Right lobe of liver (tissue), 6 donors: ENCODE measurements at regions not wholly inside any gene's neighbourhood (a gene's known extent, or its start where the extent isn't known, plus 50 kb on each side); places are given as distances from the start of the nearest gene placed in this dataset.

Experiments
- ATAC-seq, 4 donors: fragments of 200-7000 bp; cut with Tn5 transposase; one replicate each; pipeline ENCODE4 v1.9.1; 2020; ENCODE audit warnings: mild to moderate bottlenecking in 4 of 4, moderate library complexity in 4 of 4
- DNase-seq, 3 donors: peaks; one replicate each; pipeline ENCODE4 v3.0.0-alpha.2; 2020
- H3K27ac ChIP-seq, 3 donors: fragments of 200-600 bp; one replicate each; pipeline ENCODE4 v1.8.0; 2022
- H3K27me3 ChIP-seq, 2 donors: fragments of 200-600 bp; one replicate each; pipeline ENCODE4 v1.8.0; 2022
- H3K36me3 ChIP-seq, 4 donors: fragments of 200-600 bp; sonication (generic) in 1 of 4; one replicate each; pipeline versions ENCODE4 v1.5.1 to v1.8.0; 2017 to 2022; ENCODE audit warnings: control low read depth in 1 of 4
- H3K4me1 ChIP-seq, 4 donors: fragments of 200-600 bp; sonication (generic) in 1 of 4; one replicate each; pipeline versions ENCODE4 v1.5.1 to v1.8.0; 2017 to 2022; ENCODE audit warnings: control low read depth in 1 of 4
- H3K4me3 ChIP-seq, 3 donors: fragments of 200-600 bp; one replicate each; pipeline ENCODE4 v1.8.0; 2022
- H3K9me3 ChIP-seq, 4 donors: fragments of 200-600 bp; sonication (generic) in 1 of 4; one replicate each; pipeline versions ENCODE4 v1.5.1 to v1.8.0; 2017 to 2022; ENCODE audit warnings: control low read depth in 1 of 4
- CTCF ChIP-seq, 4 donors: fragments of 200-600 bp in 3 of 4; fragments of 450-650 bp in 1 of 4; IDR thresholded peaks; one replicate each; pipeline versions ENCODE4 v1.5.1 to v1.8.0; 2016 to 2022; ENCODE audit warnings: antibody characterized with exemption in 4 of 4, mild to moderate bottlenecking in 2 of 4
- POLR2A ChIP-seq: fragments of 450-650 bp; IDR thresholded peaks from one replicate; pipeline ENCODE4 v1.6.1; 2017; ENCODE audit warnings: antibody characterized with exemption, mild to moderate bottlenecking
- WGBS: methylation state at CpG from one replicate; pipeline ENCODE4 v1.1.6; 2018; ENCODE audit warnings: low coverage, low lambda C conversion rate; ENCODE audit not compliant: insufficient coverage; ENCODE audit errors: missing lambda C conversion rate; 5-methylcytosine and 5-hydroxymethylcytosine counted together
- intact Hi-C, 2 donors: fragments of 100-400 bp; cut with DNase I; formaldehyde crosslinking; loops; one replicate each; pipeline versions ENCODE4 v1.11.2 to v1.14.1; 2022
- donor health status: DM: no; HTN: yes; CAD: no.
- donor health status: DM: no; HTN: no; CAD: no.
- donor health status: DM: no; HTN: no; CAD: no.
- donor health status: DM: no; HTN: yes; CAD: no.
- donor health status: DM: no; HTN: yes; CAD: no.

GRCh38 chr20:3334156-3334943, 73.1 kb downstream of the DNAAF9 start:
- 90% methylated on average over 6 of the region's 8 CpGs for WGBS
- DNase-seq (no peak), ATAC-seq (no peak)
- TF ChIP-seq CTCF (IDR thresholded peaks at IDR 0.05) (no peak), POLR2A (no peak)
- intact Hi-C loops = no loop called here
- Histone ChIP-seq H3K36me3 (peaks cover 0 to 6% (median 3%) of the 10 kb centered on the region in 4 donors), H3K27me3 (no peaks in the 10 kb centered on the region), H3K9me3 (no peaks in the 10 kb centered on the region), H3K27ac (no peak overlapping the region), H3K4me1 (no peaks in the 10 kb centered on the region), H3K4me3 (no peak overlapping the region)

- H3K4me3 ChIP-seq = no peak overlapping the region
- peak in 1 of 4 donors; percentile 48 for ATAC-seq
- no peak overlapping the region for H3K27ac ChIP-seq
- intact Hi-C loops = no loop called here
- 84% methylated on average over 4 of the region's 4 CpGs for WGBS
- TF ChIP-seq POLR2A (no peak), CTCF (IDR thresholded peaks at IDR 0.05) (no peak)
- peaks cover 0 to 8% (median 3%) of the 10 kb centered on the region in 4 donors for H3K36me3 ChIP-seq
- H3K27me3 ChIP-seq = no peaks in the 10 kb centered on the region
- H3K9me3 ChIP-seq = no peaks in the 10 kb centered on the region
- H3K4me1 ChIP-seq = no peaks in the 10 kb centered on the region
- no peak for DNase-seq
Observed at GRCh38 chr20:3330046-3330741, 77.3 kb downstream of the DNAAF9 start.

GRCh38 chr20:3328501-3328900, 79.0 kb downstream of the DNAAF9 start:
- no peak for DNase-seq
- TF ChIP-seq POLR2A (no peak), CTCF (IDR thresholded peaks at IDR 0.05) (no peak)
- no peaks in the 10 kb centered on the region for H3K9me3 ChIP-seq
- H3K4me3 ChIP-seq = no peak overlapping the region
- no peak for ATAC-seq
- H3K36me3 ChIP-seq = peaks cover 0 to 12% (median 3%) of the 10 kb centered on the region in 4 donors
- no peak overlapping the region for H3K27ac ChIP-seq
- H3K27me3 ChIP-seq = no peaks in the 10 kb centered on the region
- no peaks in the 10 kb centered on the region for H3K4me1 ChIP-seq
- WGBS = 68% methylated on average over 4 of the region's 4 CpGs
- intact Hi-C loops = no loop called here

GRCh38 chr20:3326779-3327521, 80.5 kb downstream of the DNAAF9 start:
- no peak for ATAC-seq
- no peaks in the 10 kb centered on the region for H3K4me1 ChIP-seq
- peaks cover 0 to 12% (median 3%) of the 10 kb centered on the region in 4 donors for H3K36me3 ChIP-seq
- H3K27ac ChIP-seq = no peak overlapping the region
- WGBS = 82% methylated on average over 4 of the region's 7 CpGs
- no peak overlapping the region for H3K4me3 ChIP-seq
- no peaks in the 10 kb centered on the region for H3K9me3 ChIP-seq
- TF ChIP-seq CTCF (IDR thresholded peaks at IDR 0.05) (no peak), POLR2A (no peak)
- DNase-seq = no peak
- H3K27me3 ChIP-seq = no peaks in the 10 kb centered on the region
- intact Hi-C loops = no loop called here
